DOHH2 (cell line): ENCODE measurements at regions not wholly inside any gene's neighbourhood (a gene's known extent, or its start where the extent isn't known, plus 50 kb on each side); places are given as distances from the start of the nearest gene placed in this dataset.

ENCODE experiments used
- H3F3A ChIP-seq: fragments of 200-600 bp; sonication (generic), shearing (Covaris generic); 2 replicates; pipeline ENCODE4 v1.6.0; 2016; ENCODE audit warnings: antibody characterized with exemption, mild to moderate bottlenecking; ENCODE audit not compliant: control insufficient read depth, insufficient read depth
- H3K27ac ChIP-seq: fragments of 200-600 bp; sonication (generic); 2 replicates; pipeline ENCODE4 v1.5.1; 2014; ENCODE audit warnings: low read depth, mild to moderate bottlenecking, low read length, moderate library complexity
- H3K27me3 ChIP-seq: fragments of 200-600 bp; sonication (generic); 2 replicates; pipeline ENCODE4 v1.6.1; 2014; ENCODE audit warnings: mild to moderate bottlenecking, low read length, mixed read lengths; ENCODE audit not compliant: control insufficient read depth
- H3K36me3 ChIP-seq: fragments of 200-600 bp; sonication (generic); 2 replicates; pipeline ENCODE4 v1.6.1; 2014; ENCODE audit warnings: mild to moderate bottlenecking, low read length, moderate library complexity, mixed read lengths; ENCODE audit not compliant: control insufficient read depth
- H3K4me1 ChIP-seq: fragments of 200-600 bp; sonication (generic); 2 replicates; pipeline ENCODE4 v1.6.1; 2014; ENCODE audit warnings: mild to moderate bottlenecking, low read length, mixed read lengths; ENCODE audit not compliant: control insufficient read depth
- H3K4me2 ChIP-seq: fragments of 200-600 bp; sonication (generic); 2 replicates; pipeline ENCODE4 v1.6.0; 2014; ENCODE audit warnings: mild to moderate bottlenecking, low read length, moderate library complexity
- H3K4me3 ChIP-seq: fragments of 200-600 bp; sonication (generic); 2 replicates; pipeline ENCODE4 v1.5.1; 2014; ENCODE audit warnings: mild to moderate bottlenecking, low read length, mixed read lengths
- H3K79me2 ChIP-seq: fragments of 200-600 bp; sonication (generic); 2 replicates; pipeline ENCODE4 v1.6.1; 2014; ENCODE audit warnings: mild to moderate bottlenecking, low read length, mixed read lengths; ENCODE audit not compliant: control insufficient read depth
- H3K9me2 ChIP-seq: fragments of 200-600 bp; sonication (generic); replicated peaks from 2 replicates; pipeline ENCODE4 v1.6.1; 2014; ENCODE audit warnings: mild to moderate bottlenecking, low read length, mixed read lengths; ENCODE audit not compliant: control insufficient read depth
- H3K9me3 ChIP-seq: fragments of 200-600 bp; sonication (generic); 2 replicates; pipeline ENCODE4 v1.6.1; 2014; ENCODE audit warnings: antibody characterized with exemption, low read length, mixed read lengths; ENCODE audit not compliant: control insufficient read depth, insufficient read depth
- H4K20me1 ChIP-seq: fragments of 200-600 bp; sonication (generic); 2 replicates; pipeline ENCODE4 v1.6.0; 2014; ENCODE audit warnings: low read depth, mild to moderate bottlenecking, antibody characterized with exemption, low read length, moderate library complexity; ENCODE audit not compliant: control insufficient read depth, insufficient read depth
- CTCF ChIP-seq: fragments of 200-600 bp; sonication (generic); IDR thresholded peaks from one replicate; pipeline ENCODE4 v1.5.1; 2014; ENCODE audit warnings: antibody characterized with exemption, mild to moderate bottlenecking, low read depth, low read length; ENCODE audit not compliant: poor library complexity, severe bottlenecking
- EZH2phosphoT487 ChIP-seq: fragments of 200-600 bp; sonication (generic); IDR thresholded peaks from 2 replicates; pipeline ENCODE4 v1.6.1; 2017; ENCODE audit warnings: borderline replicate concordance, mild to moderate bottlenecking, antibody characterized with exemption, low read length, moderate library complexity, mixed read lengths

DNA sequence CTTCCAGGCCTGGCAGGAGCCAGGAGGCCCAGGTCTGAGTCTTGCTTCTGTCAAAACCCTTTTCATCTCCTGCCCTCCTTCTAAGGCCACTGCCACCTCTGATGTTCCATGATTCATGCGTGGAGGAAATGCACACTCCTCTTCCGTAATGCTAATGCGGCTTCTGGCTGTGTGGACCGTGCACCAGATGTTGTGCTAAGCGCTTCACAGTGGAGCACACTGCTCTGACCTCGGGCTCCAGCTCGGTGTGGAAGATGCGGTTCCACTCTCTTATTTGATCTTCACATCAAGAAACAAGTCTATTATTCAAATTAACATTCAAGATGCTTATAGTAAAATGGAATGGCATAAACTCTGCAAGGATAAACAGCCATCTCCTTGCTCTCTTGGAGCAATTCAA, 629.2 kb downstream of the UQCRFS1 start:
- Histone ChIP-seq H3F3A (no peaks in the 10 kb centered on the region), H3K27ac (no peak overlapping the region), H3K9me3 (no peaks in the 10 kb centered on the region), H3K27me3 (no peaks in the 10 kb centered on the region), H4K20me1 (no peaks in the 10 kb centered on the region), H3K36me3 (no peaks in the 10 kb centered on the region), H3K4me3 (no peak overlapping the region), H3K4me2 (no peak overlapping the region), H3K9me2 (no peaks in the 10 kb centered on the region), H3K79me2 (no peaks in the 10 kb centered on the region), H3K4me1 (no peaks in the 10 kb centered on the region)
- TF ChIP-seq CTCF, result no peak
- no peak for TF ChIP-seq EZH2phosphoT487

GRCh38 chr19:28583242-28583641, 629.7 kb downstream of the UQCRFS1 start:
- H3K9me2 ChIP-seq, result no peaks in the 10 kb centered on the region
- no peaks in the 10 kb centered on the region for H3K36me3 ChIP-seq
- H3K27ac ChIP-seq, result no peak overlapping the region
- H3F3A ChIP-seq, result no peaks in the 10 kb centered on the region
- H3K4me3 ChIP-seq, result no peak overlapping the region
- no peaks in the 10 kb centered on the region for H4K20me1 ChIP-seq
- no peak overlapping the region for H3K4me2 ChIP-seq
- H3K79me2 ChIP-seq, result no peaks in the 10 kb centered on the region
- TF ChIP-seq EZH2phosphoT487, result no peak
- no peak for TF ChIP-seq CTCF
- no peaks in the 10 kb centered on the region for H3K9me3 ChIP-seq
- H3K4me1 ChIP-seq, result no peaks in the 10 kb centered on the region
- no peaks in the 10 kb centered on the region for H3K27me3 ChIP-seq

DNA sequence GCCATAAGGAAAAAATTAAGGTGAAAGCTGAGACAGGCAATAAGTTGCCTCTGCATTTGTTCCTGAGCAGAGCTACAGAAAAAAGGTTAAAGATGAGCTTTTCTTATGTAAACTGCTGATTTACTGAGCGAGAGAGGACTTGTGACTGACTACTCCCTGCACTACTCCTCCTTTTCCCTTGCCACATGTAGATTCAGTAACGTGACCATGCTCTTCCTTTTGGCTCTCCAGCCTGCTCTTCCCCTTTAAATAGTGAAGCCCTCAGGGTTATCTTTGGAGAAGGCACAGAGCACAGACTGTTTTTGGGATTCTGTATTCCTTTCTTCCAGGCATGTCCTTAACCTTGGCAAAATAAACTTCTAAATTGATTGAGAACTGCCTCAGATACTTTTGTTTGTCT, 630.2 kb downstream of the UQCRFS1 start:
- Histone ChIP-seq H3K4me3 (no peak overlapping the region), H3K36me3 (no peaks in the 10 kb centered on the region), H3K9me2 (no peaks in the 10 kb centered on the region), H3K4me1 (no peaks in the 10 kb centered on the region), H4K20me1 (no peaks in the 10 kb centered on the region), H3K9me3 (no peaks in the 10 kb centered on the region), H3K27me3 (no peaks in the 10 kb centered on the region), H3K79me2 (no peaks in the 10 kb centered on the region), H3F3A (no peaks in the 10 kb centered on the region), H3K27ac (no peak overlapping the region), H3K4me2 (no peak overlapping the region)
- TF ChIP-seq CTCF (no peak), EZH2phosphoT487 (no peak)

DNA sequence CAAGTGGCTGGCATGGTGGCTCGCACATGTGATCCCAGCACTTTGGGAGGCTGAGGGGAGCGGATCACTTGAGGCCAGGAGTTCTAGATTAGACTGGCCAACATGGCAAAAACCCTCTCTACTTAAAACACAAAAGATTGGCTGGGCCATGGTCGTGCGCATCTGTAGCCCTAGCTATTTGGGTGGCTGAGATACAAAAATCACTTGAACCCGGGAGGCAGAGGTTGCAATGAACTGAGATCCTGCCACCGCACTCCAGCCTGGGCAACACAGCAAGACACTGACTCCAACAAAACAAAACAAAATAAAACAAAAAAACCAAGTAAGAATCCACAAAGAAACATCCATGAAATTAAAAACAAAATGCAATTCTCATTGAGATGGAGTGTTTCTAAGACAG, 630.6 kb downstream of the UQCRFS1 start:
- H3K79me2 ChIP-seq, result no peaks in the 10 kb centered on the region
- no peaks in the 10 kb centered on the region for H3K9me2 ChIP-seq
- H3K27me3 ChIP-seq, result no peaks in the 10 kb centered on the region
- no peak overlapping the region for H3K4me3 ChIP-seq
- no peaks in the 10 kb centered on the region for H4K20me1 ChIP-seq
- no peak overlapping the region for H3K4me2 ChIP-seq
- H3K4me1 ChIP-seq, result no peaks in the 10 kb centered on the region
- no peaks in the 10 kb centered on the region for H3K9me3 ChIP-seq
- TF ChIP-seq EZH2phosphoT487 (no peak), CTCF (no peak)
- H3F3A ChIP-seq, result no peaks in the 10 kb centered on the region
- no peak overlapping the region for H3K27ac ChIP-seq
- H3K36me3 ChIP-seq, result no peaks in the 10 kb centered on the region
